OCI-LY3 (cell line): ENCODE measurements at regions not wholly inside any gene's neighbourhood (a gene's known extent, or its start where the extent isn't known, plus 50 kb on each side); places are given as distances from the start of the nearest gene placed in this dataset.

Experiments used
- EZH2phosphoT487 ChIP-seq: fragments of 200-600 bp; shearing (Covaris generic); IDR thresholded peaks from 2 replicates; pipeline ENCODE4 v1.6.1; 2018; ENCODE audit warnings: antibody characterized with exemption, mixed run types, low read depth
- TF ChIP-seq, protein P1 (sequence below): fragments of 200-600, 300-600 bp; sonication (generic); IDR thresholded peaks from 2 replicates; pipeline ENCODE4 v1.5.1; 2014; ENCODE audit warnings: antibody characterized with exemption, low read length, low read depth

DNA sequence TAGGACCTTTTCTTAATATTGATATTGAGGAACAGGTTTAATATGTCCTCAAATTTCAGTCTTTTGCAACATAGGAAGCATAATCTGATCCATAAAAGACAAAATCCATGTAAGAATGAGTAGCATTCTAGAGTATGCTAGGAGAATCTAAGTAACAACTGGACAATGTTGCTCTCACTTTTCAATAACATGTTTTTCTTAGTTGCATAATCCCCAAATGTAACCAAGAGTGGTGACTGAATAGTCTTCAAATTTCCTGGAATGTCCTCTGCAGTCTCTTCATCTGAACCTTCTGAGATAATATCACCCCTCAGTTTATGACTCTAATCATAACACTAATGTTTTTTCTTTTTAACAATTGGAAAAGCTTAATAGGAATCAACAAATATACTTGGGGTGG is 110.0 kb upstream of the ZEB2 start:
- TF ChIP-seq, protein P1, sequence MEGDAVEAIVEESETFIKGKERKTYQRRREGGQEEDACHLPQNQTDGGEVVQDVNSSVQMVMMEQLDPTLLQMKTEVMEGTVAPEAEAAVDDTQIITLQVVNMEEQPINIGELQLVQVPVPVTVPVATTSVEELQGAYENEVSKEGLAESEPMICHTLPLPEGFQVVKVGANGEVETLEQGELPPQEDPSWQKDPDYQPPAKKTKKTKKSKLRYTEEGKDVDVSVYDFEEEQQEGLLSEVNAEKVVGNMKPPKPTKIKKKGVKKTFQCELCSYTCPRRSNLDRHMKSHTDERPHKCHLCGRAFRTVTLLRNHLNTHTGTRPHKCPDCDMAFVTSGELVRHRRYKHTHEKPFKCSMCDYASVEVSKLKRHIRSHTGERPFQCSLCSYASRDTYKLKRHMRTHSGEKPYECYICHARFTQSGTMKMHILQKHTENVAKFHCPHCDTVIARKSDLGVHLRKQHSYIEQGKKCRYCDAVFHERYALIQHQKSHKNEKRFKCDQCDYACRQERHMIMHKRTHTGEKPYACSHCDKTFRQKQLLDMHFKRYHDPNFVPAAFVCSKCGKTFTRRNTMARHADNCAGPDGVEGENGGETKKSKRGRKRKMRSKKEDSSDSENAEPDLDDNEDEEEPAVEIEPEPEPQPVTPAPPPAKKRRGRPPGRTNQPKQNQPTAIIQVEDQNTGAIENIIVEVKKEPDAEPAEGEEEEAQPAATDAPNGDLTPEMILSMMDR: no peak
- no peak for TF ChIP-seq EZH2phosphoT487
